Ureter (tissue), 1 donor: ENCODE measurements at regions not wholly inside any gene's neighbourhood (a gene's known extent, or its start where the extent isn't known, plus 50 kb on each side); places are given as distances from the start of the nearest gene placed in this dataset.
"Not testable (repeated sequence)": the region's sequence is repeated elsewhere in the genome, so short reads cannot be mapped to it uniquely, and the experiment has no call there.

Source experiments
- DNase-seq: peaks from one replicate; pipeline ENCODE4 v3.0.0-alpha.2; 2020; ENCODE audit warnings: low spot score
- donor health status: DM: yes; HTN: yes; CAD: no.

DNA sequence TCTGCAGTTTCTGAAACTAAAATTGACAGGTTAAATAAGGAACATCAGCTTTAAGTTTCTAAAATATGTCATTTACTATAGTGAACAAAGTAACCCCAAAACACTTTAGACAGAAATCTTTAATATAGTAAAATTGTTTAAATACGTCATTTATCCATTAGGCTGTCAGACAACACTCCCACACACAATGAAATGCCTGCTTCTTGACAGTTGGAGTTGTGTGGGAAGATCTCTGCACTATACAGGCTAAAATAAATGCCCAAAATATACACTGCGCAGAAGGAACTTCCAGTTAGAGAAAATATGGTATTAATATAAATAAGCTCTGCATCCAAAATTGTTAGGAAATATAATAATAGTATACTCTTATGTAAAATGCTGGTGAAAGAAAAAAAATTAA, 794.4 kb downstream of the CDH18 start:
- DNase-seq = no peak

DNA sequence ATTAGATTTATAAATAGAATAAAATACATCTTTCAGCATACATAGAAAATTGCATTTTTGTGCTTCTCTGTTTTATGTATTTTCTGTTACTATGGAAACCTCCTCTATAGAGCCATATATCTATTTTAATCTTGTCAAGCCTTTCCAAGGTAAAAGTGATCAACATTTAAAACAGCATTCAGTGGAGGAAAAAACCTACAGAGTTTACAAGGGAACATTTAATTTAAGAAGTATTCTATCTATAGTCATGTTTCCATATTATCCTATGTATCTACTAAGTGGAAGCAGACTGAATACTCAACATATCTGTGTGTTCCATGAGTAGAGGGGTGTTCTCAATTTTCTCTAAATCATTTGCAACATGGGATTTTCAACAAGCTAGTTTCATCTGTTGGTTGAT, 791.4 kb downstream of the CDH18 start:
- no peak for DNase-seq

DNA sequence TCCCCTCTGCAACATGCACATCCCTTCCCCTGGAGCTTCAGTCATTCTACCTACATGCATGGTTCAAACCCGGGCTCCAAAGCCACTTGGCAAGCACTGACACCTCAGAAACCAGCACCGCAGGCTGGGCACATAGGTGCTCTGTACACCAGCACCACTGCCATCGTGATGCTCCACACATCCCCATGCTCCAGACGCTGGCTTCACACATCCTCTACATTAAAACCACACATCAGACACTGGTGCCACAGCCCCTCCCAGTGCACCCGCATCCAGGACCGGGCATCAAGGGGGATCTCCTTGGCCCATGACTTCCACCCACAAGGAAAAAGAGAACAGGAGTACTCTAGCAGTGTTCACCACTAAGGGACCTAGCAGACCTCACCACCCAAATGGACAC, 787.7 kb downstream of the CDH18 start:
- DNase-seq = no peak

DNA sequence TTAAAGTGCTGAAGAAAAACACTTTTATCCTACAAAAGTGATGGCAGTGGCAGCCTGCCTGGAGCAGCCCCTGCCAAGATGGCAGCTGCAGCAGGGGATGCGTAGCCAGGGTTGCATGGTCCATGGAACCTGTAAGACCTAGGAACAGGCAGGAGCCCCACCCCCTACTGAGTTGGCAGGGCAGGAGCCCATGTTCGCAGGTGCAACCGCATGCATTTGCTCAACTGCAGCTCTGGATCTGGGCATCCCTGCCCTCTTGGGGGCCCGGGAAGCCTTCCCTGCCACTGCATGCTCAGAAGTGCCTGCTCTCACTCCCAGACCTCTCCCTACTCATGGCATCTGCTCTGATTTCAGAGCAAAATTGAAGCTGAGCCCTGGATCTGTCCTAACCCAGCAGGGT, 779.6 kb downstream of the CDH18 start:
- no peak for DNase-seq

DNA sequence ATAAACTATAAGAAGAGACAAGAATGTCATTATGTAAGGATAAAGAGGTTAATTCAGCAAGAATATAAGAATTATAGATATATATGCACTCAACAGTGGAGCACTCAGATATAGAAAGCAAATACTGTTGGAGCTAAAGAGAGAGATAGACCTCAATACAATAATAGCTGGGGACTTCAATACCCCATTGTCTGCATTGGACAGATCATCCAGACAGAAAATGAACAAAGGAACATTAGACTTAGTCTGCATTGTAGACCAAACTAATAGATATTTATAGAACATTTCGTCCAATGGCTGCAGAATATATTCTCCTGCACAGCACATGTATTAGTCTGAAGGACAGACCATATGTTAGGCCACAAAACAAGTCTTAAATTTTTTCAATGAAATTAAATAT, 777.1 kb downstream of the CDH18 start:
- DNase-seq = no peak

DNA sequence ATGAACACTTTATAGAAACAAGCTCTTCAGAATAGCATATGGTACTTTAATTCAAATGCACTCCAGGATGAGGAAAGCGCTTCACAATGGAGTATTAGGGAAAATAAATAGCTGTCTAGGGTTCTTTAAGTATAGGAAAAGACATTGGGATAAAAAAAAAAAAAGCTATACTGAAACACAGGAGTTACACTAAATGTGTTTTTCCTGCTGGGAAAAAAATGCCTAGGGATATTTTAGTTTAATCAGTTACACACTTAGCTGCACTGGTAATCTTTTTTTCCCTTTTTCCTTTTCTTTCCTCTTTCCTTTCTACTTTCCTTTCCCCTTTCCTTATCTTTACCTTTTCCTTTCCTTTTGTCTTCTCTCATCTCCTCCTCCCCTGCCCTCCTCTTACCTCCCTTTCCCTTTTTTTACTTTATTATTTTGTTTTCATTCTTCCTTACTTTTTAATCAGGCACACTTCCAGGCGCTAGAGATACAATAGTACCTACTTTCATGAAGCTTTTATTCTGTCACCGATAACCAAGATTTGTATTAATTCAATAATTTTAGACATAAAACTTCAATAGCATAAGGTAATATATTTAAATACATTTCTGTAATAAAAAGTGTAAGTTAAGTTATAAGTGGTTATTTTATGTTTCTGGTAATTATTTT, 758.7 kb downstream of the CDH18 start:
- no peak for DNase-seq

DNA sequence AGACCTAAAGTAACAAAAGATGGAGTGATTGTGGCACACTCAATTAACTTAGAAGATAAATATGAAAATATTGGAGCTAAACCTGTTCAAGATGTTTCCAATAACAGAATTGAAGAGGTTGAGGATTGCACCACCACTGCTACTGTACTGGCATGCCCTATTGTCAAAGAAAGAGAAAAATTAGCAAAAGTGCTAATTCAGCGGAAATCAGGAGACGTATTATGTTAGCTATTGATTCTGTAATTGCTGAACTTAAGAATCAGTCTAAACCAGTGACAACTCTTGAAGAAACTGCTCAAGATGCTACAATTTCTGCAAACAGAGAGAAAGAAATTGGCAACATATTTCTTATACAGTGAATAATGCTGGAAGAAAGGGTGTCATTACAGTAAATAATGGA, 754.4 kb downstream of the CDH18 start:
- no peak for DNase-seq

DNA sequence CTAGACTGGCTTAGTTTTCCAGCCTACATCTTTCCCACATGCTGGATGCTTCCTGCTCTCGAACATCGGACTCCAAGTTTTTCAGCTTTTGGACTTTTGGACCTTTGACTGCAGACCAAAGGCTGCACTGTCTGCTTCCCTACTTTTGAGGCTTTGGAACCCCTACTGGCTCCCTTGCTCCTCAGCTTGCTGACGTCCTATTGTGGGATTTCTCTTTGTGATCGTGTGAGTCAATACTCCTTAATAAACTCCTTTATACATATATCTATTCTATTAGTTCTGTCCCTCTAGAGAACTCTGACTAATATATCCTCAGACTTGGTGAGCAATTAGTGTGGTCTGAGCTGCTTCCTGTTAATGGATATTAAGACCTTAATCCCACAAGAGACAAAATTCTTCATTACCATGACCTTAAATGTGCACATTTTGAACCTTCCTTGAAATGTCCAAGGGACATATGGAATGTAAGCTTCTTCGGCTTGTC, 752.9 kb downstream of the CDH18 start:
- no peak for DNase-seq

DNA sequence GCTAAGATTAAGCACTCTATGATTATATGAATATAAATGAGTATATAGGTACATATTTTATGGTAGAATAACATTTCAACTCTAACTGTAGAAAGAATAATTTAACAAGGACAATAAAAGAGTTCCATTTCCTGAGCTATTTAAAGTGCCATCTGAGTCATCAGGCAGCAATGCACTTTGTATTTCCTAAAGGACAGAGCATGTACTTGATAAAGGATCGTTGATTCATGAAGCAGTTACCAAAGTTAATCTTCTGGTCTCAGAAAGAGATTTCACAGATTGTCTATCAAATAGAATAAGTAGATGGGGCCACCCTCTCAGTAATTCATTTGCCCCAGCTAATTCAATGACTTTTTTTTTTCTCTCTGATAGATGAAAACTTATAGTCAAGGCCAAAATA, 747.8 kb downstream of the CDH18 start:
- no peak for DNase-seq

DNA sequence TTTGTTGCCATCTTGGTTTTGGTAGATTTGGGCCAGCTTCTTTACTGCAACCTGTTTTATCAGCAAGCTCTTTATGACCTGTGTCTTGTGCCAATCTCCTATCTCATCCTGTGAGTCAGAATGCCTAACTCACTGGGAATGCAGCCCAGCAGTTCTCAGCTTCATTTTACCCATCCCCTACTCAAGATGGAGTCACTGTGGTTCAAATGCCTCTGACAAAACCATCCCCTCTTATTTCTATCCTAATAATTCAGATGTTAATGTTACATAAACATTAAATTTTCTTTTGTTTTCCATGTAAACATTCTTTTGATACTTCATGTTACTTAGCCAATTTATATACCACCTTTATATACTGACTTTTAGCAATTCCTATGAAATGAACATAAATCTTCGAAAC, 746.3 kb downstream of the CDH18 start:
- DNase-seq = no peak

DNA sequence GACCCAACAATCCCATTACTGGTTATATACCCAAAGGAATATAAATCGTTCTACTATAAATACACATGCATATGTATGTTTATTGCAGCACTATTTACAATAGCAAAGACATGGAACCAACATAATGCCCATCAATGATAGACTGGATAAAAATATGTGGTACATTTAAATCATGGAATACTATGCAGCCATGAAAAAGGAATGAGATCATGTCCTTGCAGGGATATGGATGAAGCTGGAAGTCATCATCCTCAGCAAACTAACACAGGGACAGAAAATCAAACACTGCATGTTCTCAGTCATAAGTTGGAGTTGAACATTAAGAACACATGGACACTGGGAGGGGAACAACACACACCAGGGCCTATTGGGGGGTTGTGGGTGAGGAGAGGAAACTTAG, 741.8 kb downstream of the CDH18 start:
- not testable (repeated sequence) for DNase-seq

DNA sequence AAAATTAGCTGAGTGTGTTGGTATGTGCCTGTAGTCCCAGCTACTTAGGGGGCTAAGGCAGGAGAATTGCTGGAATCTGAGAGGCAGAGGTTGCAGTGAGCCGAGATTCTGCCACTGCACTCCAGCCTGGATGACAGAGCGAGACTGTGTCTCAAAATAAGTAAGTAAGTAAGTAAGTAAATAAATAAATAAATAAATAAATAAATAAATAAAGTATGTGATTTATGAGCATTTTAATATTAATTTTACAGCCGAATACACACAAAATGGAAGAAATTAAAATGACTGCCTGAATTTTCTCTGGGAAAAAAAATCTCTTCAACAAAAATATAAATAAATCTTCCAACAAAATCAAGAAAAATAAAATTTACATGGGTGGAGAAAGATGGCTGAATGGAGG, 740.7 kb downstream of the CDH18 start:
- DNase-seq = no peak

DNA sequence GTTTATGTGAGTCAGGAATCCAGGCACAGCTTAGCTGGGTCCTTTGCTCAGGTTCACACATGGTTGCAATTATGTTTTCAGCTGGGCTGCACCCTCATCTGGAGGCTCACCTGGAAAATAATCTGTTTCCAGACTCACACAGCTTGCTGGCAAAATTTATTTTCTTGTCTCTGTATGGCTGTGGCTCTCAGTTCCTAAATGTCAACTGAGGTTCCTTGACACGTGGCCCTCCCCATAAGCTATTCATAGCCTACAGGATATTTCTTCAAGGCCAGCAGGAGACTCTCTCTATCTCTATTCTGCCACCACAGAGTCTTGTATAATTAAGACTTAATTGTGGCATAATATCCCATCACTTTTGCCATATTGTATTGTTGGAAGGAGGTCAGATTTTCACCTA, 732.0 kb downstream of the CDH18 start:
- DNase-seq = no peak

DNA sequence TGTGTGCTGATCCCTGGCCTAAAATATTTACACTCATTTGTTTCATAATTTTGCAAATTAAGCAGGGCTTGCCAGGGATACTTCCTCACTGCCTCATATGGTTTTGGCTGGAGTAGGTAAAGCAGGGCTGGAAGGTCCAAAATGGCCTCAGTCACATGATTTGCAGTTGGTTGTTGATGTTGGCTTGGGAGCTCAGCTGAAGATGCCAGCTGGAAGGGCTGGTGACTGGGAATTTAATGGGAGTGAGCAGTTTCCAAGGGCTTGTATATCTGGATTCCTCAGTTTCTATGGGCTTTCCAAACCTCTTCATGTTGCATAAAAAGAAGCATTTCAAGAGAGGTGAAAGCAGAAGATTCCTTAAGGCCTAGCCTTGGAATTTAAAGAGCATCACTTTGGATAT, 729.3 kb downstream of the CDH18 start:
- no peak for DNase-seq

DNA sequence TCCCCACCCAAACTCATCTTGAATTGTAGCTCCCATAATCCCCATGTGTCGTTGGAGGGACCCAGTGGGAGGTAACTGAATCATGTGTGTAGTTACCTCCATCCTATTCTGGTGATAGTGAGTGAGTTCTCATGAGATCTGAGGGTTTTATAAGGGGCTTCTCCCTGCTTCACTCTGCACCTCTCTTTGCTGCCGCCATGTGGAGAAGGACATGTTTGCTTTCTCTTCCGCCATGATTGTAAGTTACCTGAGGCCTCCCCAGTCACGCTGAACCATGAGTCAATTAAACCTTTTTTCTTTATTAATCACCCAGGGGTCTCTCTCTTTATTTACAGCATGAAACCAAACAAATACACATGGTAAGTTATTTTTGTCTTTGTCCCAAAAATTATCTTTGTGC, 726.1 kb downstream of the CDH18 start:
- no peak for DNase-seq

DNA sequence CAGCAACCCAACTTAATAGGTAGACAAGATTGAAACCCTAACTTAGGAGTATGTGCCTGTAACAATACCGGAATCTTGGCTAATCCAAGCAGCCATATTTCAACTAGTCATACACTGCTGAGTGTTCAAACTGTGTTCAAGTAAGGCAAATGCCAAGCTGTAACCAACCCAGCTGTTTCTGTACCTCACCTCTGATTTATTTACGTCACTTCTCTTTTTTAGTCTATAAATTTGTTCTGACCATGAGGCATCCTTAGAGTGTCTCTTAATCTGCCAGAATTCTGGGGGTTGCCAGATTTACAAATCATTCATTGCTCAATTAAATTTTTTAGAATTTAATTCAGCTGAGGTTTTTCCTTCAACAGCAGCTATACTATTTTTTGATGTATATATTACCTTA, 723.2 kb downstream of the CDH18 start:
- no peak for DNase-seq

DNA sequence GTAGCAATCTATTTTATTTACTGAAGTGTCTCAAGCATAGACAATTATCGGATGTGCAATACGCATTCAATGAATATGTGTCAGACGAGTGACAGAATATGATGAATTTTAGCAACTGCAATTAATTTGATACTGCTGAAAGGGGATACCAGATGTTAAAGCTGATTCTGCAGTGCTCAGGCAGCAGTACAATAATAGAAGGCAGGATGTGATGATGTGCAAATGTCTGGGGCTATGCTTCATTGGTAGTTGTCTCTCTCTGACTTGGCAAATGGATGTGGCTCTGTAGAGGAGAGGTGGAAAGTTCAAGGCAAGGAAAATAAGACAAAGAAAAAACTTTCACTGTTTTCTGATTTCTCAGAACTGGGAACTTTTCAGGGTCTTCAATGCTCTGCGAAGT, 721.2 kb downstream of the CDH18 start:
- no peak for DNase-seq

DNA sequence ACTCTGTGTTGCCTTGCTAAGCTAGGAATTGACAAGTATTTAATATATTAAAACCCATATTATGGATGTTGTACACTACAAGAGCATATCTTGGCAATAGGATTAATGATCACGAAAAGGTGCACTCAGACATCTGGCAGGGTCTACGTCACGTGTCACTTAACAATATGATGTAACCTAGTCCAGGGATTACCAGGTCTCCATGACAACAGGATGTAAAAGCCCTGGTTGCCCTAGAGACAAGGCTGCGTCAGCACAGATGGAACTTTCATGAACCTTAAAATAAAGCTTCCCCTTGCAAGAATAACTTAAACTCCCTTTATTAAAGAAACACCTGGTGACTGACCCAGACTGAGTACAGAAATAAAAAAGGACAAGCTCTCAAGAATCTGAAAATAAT, 717.8 kb downstream of the CDH18 start:
- no peak for DNase-seq

DNA sequence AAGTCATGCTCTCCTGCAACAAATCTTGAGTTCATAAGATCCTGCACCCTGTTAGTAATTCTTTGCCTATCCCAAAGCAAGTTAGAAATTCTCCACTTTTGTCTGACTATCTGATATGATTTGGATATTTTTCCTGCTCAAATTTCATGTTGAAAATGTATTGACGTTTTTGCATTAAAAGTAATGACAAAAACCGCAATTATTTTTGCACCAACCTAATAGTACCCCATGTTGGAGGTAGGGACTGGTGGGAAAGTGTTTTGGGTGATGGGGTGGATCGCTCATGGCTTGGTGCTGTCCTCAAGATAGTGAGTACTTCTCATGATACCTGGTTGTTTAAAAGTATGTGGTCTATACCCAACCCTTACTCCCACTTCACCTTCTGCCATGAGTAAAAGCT, 713.4 kb downstream of the CDH18 start:
- DNase-seq = no peak

DNA sequence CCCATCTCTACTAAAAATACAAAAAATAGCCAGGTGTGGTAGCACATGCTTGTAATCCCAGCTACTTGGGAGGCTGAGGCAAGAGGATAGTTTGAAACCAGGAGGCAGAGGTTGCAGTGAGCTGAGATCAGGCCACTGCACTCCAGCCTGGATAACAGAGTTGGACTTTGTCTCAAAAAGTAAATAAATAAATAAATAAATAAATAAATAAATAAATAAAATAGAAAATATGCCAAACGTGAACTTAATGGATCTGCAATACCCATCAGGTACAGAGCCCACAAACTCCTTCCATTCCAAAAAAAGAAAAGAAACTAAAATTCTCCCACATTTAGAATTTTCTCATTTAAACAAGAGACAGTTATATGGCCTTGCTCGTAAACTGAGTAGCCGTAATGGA, 702.7 kb downstream of the CDH18 start:
- DNase-seq = no peak

DNA sequence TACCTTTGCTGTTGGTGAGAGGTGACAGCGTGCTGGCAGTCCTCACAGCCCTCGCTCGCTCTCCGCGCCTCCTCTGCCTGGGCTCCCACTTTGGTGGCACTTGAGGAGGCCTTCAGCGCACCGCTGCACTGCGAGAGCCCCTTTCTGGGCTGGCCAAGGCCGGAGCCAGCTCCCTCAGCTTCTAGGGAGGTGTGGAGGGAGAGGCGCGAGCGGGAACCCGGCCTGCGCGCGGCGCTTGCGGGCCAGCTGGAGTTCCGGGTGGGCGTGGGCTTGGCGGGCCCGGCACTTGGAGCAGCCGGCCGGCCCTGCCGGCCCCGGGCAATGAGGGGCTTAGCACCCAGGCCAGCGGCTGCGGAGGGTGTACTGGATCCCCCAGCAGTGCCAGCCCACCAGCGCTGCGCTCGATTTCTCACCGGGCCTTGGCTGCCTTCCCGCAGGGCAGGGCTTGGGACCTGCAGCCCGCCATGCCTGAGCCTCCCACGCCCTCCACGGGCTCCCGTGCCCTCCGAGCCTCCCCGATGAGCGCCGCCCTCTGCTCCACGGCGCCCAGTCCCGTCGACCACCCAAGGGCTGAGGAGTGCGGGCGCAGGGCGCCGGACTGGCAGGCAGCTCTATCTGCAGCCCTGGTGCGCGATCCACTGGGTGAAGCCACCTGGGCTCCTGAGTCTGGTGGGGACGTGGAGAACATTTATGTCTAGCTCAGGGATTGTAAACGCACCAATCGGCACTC, 700.3 kb downstream of the CDH18 start:
- not testable (repeated sequence) for DNase-seq

DNA sequence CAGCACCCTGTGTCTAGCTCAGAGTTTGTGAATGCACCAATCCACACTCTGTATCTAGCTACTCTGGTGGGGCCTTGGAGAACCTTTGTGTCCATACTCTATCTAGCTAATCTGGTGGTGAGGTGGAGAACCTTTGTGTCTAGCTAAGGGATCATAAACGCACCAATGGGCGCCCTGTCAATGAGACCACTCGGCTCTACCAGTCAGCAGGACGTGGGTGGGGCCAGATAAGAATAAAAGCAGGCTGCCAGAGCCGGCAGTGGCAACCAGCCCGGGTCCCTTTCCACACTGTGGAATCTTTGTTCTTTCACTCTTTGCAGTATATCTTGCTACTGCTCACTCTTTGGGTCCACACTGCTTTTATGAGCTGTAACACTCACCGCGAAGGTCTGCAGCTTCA, 699.7 kb downstream of the CDH18 start:
- DNase-seq = not testable (repeated sequence)

DNA sequence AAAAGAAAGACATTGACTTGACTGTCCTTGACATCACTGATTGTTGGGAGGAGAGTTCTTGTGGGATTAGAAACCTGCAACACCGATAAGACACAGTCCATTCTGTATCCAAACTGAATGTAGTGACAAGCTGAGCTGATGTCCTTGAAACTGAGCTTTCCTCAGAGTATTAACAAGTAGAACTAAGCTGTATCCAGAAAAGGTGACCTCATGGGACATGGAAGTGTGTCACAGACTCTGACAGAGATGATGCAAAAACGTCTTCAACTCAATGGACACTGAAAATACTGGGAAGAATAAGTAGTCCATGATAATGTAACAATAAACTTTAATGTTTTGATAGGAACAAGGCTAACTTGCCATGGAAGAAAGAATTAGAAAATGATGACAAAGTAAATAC, 690.1 kb downstream of the CDH18 start:
- DNase-seq = no peak

DNA sequence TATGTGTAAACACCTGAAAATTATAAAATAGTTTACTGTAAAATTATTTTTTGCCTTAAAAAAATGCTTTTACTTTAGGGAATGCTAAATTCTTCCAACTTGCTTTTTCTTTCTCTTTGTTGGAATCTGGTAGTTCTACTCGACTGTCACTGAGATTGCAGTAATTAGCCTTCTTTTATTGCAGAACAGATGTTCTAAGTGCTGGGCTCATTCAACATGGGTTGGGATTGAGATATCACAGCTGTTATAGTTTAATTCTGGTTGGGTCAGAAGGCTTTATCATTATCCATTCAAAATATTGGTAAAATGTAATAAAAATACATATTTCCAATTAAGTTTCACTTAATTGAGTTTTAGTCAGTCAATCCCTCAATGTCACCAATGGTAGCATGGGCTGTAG, 686.7 kb downstream of the CDH18 start:
- DNase-seq = no peak
